ENCODE measurements at regions not wholly inside any gene's neighbourhood (a gene's known extent, or its start where the extent isn't known, plus 50 kb on each side); places are given as distances from the start of the nearest gene placed in this dataset.

GRCh38 chr12:67813456-67813904 lies 164.9 kb downstream of the DYRK2 start:
- peaks cover 11% of the 10 kb centered on the region; the same call in 1 of the 2 replicates for H3K9me3 ChIP-seq (ENCODE audit: control insufficient read depth, insufficient read depth, low read depth, low read length)
- H3K4me3 ChIP-seq (ENCODE audit: low read depth in 2 of 2, low read length in 2 of 2), result no peak overlapping the region
- DNase-seq (ENCODE audit: low read depth, low spot score), result no peak
- BruUV-seq (replicated peaks), result no TSS peak
- TF ChIP-seq POLR2AphosphoS5 (IDR thresholded peaks at IDR 0.05; ENCODE audit: low read depth, low read length), result no peak
- no peak for TF ChIP-seq REST (IDR thresholded peaks at IDR 0.05; ENCODE audit: insufficient read depth in 1 of 2, low read depth in 2 of 2, low read length in 1 of 2)
- TF ChIP-seq TCF7L2 (IDR thresholded peaks at IDR 0.05; ENCODE audit: low read depth, low read length), result no peak
- TF ChIP-seq SIN3A (IDR thresholded peaks at IDR 0.05; ENCODE audit: borderline replicate concordance, insufficient read depth, low read depth, low read length), result no peak
- TF ChIP-seq CTCF (IDR thresholded peaks at IDR 0.05), result no peak
- no peaks in the 10 kb centered on the region for H3K36me3 ChIP-seq (ENCODE audit: control insufficient read depth, insufficient read depth, low read length)
- CTCF ChIA-PET, result no interaction called here
- no peaks in the 10 kb centered on the region for H3K4me1 ChIP-seq (ENCODE audit: control insufficient read depth, insufficient read depth, low read length)
- no peaks in the 10 kb centered on the region for H3K27me3 ChIP-seq (ENCODE audit: control insufficient read depth, insufficient read depth, low read length)
- in situ Hi-C loops (cut with HindIII; ENCODE audit: low pct_unique_long_range_greater_than_20kb, low sequenced_read_pairs) (no loop called here), intact Hi-C loops (cut with micrococcal nuclease; ENCODE audit: unreplicated experiment) (no loop called here)
- POLR2A ChIA-PET, result no interaction called here
- ATAC-seq, result no peak
- no peak overlapping the region for H3K27ac ChIP-seq (ENCODE audit: low read length)

GRCh38 chr12:67816269-67816668 lies 167.7 kb downstream of the DYRK2 start:
- in situ Hi-C loops (cut with HindIII; ENCODE audit: low pct_unique_long_range_greater_than_20kb, low sequenced_read_pairs), result no loop called here
- Histone ChIP-seq H3K27me3 (ENCODE audit: control insufficient read depth, insufficient read depth, low read length) (no peaks in the 10 kb centered on the region), H3K36me3 (ENCODE audit: control insufficient read depth, insufficient read depth, low read length) (no peaks in the 10 kb centered on the region), H3K4me3 (ENCODE audit: low read depth in 2 of 2, low read length in 2 of 2) (no peak overlapping the region), H3K27ac (ENCODE audit: low read length) (no peak overlapping the region), H3K4me1 (ENCODE audit: control insufficient read depth, insufficient read depth, low read length) (no peaks in the 10 kb centered on the region), H3K9me3 (ENCODE audit: control insufficient read depth, insufficient read depth, low read depth, low read length) (peaks cover 11% of the 10 kb centered on the region; the same call in 1 of the 2 replicates)
- ATAC-seq (no peak), DNase-seq (ENCODE audit: low read depth, low spot score) (no peak)
- POLR2A ChIA-PET, result no interaction called here
- TF ChIP-seq CTCF (IDR thresholded peaks at IDR 0.05) (no peak), SIN3A (IDR thresholded peaks at IDR 0.05; ENCODE audit: borderline replicate concordance, insufficient read depth, low read depth, low read length) (no peak), POLR2AphosphoS5 (IDR thresholded peaks at IDR 0.05; ENCODE audit: low read depth, low read length) (no peak), REST (IDR thresholded peaks at IDR 0.05; ENCODE audit: insufficient read depth in 1 of 2, low read depth in 2 of 2, low read length in 1 of 2) (no peak), TCF7L2 (IDR thresholded peaks at IDR 0.05; ENCODE audit: low read depth, low read length) (no peak)
- no TSS peak for BruUV-seq (replicated peaks)
- intact Hi-C loops (cut with micrococcal nuclease; ENCODE audit: unreplicated experiment), result no loop called here
- CTCF ChIA-PET, result no interaction called here
